ENCODE measurements at regions not wholly inside any gene's neighbourhood (a gene's known extent, or its start where the extent isn't known, plus 50 kb on each side); places are given as distances from the start of the nearest gene placed in this dataset.

DNA sequence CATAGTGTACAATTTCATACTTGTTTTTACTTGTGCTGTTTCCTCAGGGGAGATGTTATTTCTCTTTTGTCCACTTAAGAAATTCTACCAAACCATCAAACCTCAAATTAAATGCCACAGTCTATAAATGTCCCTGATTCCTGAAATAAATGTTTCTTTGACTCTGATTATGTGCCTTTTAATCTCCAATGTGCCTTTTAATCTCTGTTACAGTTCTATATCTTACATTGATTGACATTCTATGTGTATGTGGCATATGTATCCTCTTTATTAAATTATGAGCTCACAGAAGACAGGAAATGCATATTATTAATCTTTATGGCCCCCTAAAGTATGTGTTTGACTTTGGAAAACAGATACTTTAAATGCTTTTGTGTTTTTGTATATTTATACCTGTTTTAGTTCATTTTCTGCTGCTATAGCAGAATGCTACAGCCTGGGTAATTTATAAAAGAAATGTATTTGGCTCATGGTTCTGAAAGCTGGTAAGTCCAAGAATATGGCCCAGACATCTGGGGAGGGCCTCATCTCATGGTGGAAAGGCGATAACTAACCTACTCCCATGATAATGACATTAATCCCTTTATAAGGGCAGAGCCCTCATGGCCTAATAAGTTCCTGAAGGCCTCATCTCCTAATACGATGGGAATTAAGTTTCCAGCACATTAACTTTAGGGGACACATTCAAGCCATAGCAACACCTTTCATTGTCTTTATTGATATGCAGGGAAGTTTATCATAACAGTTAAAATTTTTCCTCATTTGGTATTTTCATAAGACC lies 403.9 kb downstream of the LIG4 start:
- TF ChIP-seq CREM (CRISPR knock-in tag; IDR thresholded peaks at IDR 0.05) (no peak), PRRX2 (CRISPR knock-in tag; IDR thresholded peaks at IDR 0.05) (no peak), ZNF423 (CRISPR knock-in tag; IDR thresholded peaks at IDR 0.05) (no peak)
- TF ChIP-seq, protein P1, sequence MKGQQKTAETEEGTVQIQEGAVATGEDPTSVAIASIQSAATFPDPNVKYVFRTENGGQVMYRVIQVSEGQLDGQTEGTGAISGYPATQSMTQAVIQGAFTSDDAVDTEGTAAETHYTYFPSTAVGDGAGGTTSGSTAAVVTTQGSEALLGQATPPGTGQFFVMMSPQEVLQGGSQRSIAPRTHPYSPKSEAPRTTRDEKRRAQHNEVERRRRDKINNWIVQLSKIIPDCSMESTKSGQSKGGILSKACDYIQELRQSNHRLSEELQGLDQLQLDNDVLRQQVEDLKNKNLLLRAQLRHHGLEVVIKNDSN (CRISPR knock-in tag; IDR thresholded peaks at IDR 0.05), result no peak
- TF ChIP-seq, protein P2, sequence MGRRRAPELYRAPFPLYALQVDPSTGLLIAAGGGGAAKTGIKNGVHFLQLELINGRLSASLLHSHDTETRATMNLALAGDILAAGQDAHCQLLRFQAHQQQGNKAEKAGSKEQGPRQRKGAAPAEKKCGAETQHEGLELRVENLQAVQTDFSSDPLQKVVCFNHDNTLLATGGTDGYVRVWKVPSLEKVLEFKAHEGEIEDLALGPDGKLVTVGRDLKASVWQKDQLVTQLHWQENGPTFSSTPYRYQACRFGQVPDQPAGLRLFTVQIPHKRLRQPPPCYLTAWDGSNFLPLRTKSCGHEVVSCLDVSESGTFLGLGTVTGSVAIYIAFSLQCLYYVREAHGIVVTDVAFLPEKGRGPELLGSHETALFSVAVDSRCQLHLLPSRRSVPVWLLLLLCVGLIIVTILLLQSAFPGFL (CRISPR knock-in tag; IDR thresholded peaks at IDR 0.05; ENCODE audit: borderline replicate concordance), result no peak
- TF ChIP-seq, protein P3, sequence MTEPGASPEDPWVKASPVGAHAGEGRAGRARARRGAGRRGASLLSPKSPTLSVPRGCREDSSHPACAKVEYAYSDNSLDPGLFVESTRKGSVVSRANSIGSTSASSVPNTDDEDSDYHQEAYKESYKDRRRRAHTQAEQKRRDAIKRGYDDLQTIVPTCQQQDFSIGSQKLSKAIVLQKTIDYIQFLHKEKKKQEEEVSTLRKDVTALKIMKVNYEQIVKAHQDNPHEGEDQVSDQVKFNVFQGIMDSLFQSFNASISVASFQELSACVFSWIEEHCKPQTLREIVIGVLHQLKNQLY (CRISPR knock-in tag; IDR thresholded peaks at IDR 0.05), result no peak
- ChIA-PET CTCF (no interaction called here), POLR2A (no interaction called here)
- peaks cover 8% of the 10 kb centered on the region for H3K4me1 Mint-ChIP-seq
- no peaks in the 10 kb centered on the region for H3K27me3 Mint-ChIP-seq (ENCODE audit: low read depth)
- no peak for ATAC-seq
- no peak overlapping the region for H3K4me3 Mint-ChIP-seq
- no peaks in the 10 kb centered on the region for H3K9me3 Mint-ChIP-seq
- no peaks in the 10 kb centered on the region for H3K36me3 Mint-ChIP-seq
- no peak overlapping the region for H3K27ac Mint-ChIP-seq
- DNase-seq (ENCODE audit: low spot score), result no peak

DNA sequence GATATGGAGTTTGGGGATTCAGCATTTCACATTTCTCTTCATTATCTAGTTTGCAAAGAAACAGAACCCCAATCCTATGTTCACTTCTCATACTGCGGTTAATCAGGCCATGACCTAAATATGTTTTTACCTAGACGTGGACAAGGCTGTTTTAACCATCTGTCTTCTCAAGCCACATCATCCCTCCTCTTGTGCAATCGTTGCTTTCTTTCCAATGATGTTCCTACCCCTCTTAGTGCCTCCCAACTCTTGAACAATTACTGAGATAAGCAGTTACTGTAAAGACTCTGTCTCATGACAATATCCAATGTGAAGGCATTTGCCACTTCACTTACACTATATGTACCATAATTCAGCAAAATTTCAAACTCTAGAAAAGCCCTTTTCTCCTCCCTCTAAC lies 406.2 kb downstream of the LIG4 start:
- ChIA-PET CTCF (no interaction called here), POLR2A (no interaction called here)
- H3K9me3 Mint-ChIP-seq, result no peaks in the 10 kb centered on the region
- no peak for ATAC-seq
- no peak overlapping the region for H3K4me3 Mint-ChIP-seq
- no peaks in the 10 kb centered on the region for H3K36me3 Mint-ChIP-seq
- H3K27ac Mint-ChIP-seq, result no peak overlapping the region
- no peaks in the 10 kb centered on the region for H3K27me3 Mint-ChIP-seq (ENCODE audit: low read depth)
- peaks cover 10% of the 10 kb centered on the region for H3K4me1 Mint-ChIP-seq
- DNase-seq (ENCODE audit: low spot score), result no peak
- TF ChIP-seq NFE2L1 (CRISPR knock-in tag; IDR thresholded peaks at IDR 0.05), result no peak
- TF ChIP-seq, protein P4, sequence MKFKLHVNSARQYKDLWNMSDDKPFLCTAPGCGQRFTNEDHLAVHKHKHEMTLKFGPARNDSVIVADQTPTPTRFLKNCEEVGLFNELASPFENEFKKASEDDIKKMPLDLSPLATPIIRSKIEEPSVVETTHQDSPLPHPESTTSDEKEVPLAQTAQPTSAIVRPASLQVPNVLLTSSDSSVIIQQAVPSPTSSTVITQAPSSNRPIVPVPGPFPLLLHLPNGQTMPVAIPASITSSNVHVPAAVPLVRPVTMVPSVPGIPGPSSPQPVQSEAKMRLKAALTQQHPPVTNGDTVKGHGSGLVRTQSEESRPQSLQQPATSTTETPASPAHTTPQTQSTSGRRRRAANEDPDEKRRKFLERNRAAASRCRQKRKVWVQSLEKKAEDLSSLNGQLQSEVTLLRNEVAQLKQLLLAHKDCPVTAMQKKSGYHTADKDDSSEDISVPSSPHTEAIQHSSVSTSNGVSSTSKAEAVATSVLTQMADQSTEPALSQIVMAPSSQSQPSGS (CRISPR knock-in tag; IDR thresholded peaks at IDR 0.05; ENCODE audit: borderline replicate concordance, low read depth), result no peak
- TF ChIP-seq, protein P5, sequence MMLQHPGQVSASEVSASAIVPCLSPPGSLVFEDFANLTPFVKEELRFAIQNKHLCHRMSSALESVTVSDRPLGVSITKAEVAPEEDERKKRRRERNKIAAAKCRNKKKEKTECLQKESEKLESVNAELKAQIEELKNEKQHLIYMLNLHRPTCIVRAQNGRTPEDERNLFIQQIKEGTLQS (CRISPR knock-in tag; conservative IDR thresholded peaks at IDR 0.05), result no peak
- no peak for TF ChIP-seq SMAD4 (CRISPR knock-in tag; IDR thresholded peaks at IDR 0.05)
- no peak for TF ChIP-seq ETV6 (CRISPR knock-in tag; IDR thresholded peaks at IDR 0.05)
- TF ChIP-seq, protein P6, sequence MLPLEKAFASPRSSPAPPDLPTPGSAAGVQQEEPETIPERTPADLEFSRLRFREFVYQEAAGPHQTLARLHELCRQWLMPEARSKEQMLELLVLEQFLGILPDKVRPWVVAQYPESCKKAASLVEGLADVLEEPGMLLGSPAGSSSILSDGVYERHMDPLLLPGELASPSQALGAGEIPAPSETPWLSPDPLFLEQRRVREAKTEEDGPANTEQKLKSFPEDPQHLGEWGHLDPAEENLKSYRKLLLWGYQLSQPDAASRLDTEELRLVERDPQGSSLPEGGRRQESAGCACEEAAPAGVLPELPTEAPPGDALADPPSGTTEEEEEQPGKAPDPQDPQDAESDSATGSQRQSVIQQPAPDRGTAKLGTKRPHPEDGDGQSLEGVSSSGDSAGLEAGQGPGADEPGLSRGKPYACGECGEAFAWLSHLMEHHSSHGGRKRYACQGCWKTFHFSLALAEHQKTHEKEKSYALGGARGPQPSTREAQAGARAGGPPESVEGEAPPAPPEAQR (CRISPR knock-in tag; IDR thresholded peaks at IDR 0.05), result no peak
- no peak for TF ChIP-seq TCF7 (CRISPR knock-in tag; IDR thresholded peaks at IDR 0.05; ENCODE audit: low read depth)
- TF ChIP-seq, protein P7, sequence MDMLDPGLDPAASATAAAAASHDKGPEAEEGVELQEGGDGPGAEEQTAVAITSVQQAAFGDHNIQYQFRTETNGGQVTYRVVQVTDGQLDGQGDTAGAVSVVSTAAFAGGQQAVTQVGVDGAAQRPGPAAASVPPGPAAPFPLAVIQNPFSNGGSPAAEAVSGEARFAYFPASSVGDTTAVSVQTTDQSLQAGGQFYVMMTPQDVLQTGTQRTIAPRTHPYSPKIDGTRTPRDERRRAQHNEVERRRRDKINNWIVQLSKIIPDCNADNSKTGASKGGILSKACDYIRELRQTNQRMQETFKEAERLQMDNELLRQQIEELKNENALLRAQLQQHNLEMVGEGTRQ (CRISPR knock-in tag; IDR thresholded peaks at IDR 0.05), result no peak
- no peak for TF ChIP-seq TP53 (CRISPR knock-in tag; IDR thresholded peaks at IDR 0.05)
- no peak for TF ChIP-seq TEAD1 (CRISPR knock-in tag; IDR thresholded peaks at IDR 0.05)
- TF ChIP-seq, protein P8, sequence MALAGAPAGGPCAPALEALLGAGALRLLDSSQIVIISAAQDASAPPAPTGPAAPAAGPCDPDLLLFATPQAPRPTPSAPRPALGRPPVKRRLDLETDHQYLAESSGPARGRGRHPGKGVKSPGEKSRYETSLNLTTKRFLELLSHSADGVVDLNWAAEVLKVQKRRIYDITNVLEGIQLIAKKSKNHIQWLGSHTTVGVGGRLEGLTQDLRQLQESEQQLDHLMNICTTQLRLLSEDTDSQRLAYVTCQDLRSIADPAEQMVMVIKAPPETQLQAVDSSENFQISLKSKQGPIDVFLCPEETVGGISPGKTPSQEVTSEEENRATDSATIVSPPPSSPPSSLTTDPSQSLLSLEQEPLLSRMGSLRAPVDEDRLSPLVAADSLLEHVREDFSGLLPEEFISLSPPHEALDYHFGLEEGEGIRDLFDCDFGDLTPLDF (CRISPR knock-in tag; IDR thresholded peaks at IDR 0.05), result no peak
- no peak for TF ChIP-seq SMAD3 (CRISPR knock-in tag; IDR thresholded peaks at IDR 0.05; ENCODE audit: borderline replicate concordance)
- TF ChIP-seq, protein P9, sequence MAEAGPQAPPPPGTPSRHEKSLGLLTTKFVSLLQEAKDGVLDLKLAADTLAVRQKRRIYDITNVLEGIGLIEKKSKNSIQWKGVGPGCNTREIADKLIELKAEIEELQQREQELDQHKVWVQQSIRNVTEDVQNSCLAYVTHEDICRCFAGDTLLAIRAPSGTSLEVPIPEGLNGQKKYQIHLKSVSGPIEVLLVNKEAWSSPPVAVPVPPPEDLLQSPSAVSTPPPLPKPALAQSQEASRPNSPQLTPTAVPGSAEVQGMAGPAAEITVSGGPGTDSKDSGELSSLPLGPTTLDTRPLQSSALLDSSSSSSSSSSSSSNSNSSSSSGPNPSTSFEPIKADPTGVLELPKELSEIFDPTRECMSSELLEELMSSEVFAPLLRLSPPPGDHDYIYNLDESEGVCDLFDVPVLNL (CRISPR knock-in tag; IDR thresholded peaks at IDR 0.05; ENCODE audit: borderline replicate concordance, low read depth), result no peak
- no peak for TF ChIP-seq KAT7 (CRISPR knock-in tag; IDR thresholded peaks at IDR 0.05; ENCODE audit: borderline replicate concordance)
- TF ChIP-seq, protein P10, sequence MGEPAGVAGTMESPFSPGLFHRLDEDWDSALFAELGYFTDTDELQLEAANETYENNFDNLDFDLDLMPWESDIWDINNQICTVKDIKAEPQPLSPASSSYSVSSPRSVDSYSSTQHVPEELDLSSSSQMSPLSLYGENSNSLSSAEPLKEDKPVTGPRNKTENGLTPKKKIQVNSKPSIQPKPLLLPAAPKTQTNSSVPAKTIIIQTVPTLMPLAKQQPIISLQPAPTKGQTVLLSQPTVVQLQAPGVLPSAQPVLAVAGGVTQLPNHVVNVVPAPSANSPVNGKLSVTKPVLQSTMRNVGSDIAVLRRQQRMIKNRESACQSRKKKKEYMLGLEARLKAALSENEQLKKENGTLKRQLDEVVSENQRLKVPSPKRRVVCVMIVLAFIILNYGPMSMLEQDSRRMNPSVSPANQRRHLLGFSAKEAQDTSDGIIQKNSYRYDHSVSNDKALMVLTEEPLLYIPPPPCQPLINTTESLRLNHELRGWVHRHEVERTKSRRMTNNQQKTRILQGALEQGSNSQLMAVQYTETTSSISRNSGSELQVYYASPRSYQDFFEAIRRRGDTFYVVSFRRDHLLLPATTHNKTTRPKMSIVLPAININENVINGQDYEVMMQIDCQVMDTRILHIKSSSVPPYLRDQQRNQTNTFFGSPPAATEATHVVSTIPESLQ (CRISPR knock-in tag; IDR thresholded peaks at IDR 0.05), result no peak
